Gastrocnemius medialis (tissue), 4 donors: ENCODE measurements at regions not wholly inside any gene's neighbourhood (a gene's known extent, or its start where the extent isn't known, plus 50 kb on each side); places are given as distances from the start of the nearest gene placed in this dataset.

Source experiments
- ATAC-seq, 2 donors: fragments of 150-250 bp; one replicate each; pipeline ENCODE4 v1.9.1; 2016
- DNase-seq, 2 donors: peaks; one replicate each; pipeline ENCODE4 v3.0.0-alpha.2; 2019
- H3K27ac ChIP-seq, 4 donors: fragments of 200-600 bp; sonication (generic); 1 replicate in 1 of 4; 2 replicates in 3 of 4; pipeline ENCODE4 v1.5.1; 2016 to 2018; ENCODE audit warnings: mild to moderate bottlenecking in 2 of 4, moderate library complexity in 1 of 4
- H3K27me3 ChIP-seq, 3 donors: fragments of 200-600 bp; sonication (generic) in 2 of 3; 1 replicate in 1 of 3; 2 replicates in 2 of 3; pipeline versions ENCODE4 v1.5.1 to v1.6.0; 2016 to 2019; ENCODE audit warnings: mild to moderate bottlenecking in 1 of 3, moderate library complexity in 1 of 3
- H3K36me3 ChIP-seq, 2 donors: fragments of 200-600 bp; sonication (generic) in 1 of 2; one replicate each; pipeline ENCODE4 v1.5.1; 2017 to 2018
- H3K4me1 ChIP-seq, 2 donors: fragments of 200-600 bp; sonication (generic) in 1 of 2; one replicate each; pipeline ENCODE4 v1.5.1; 2016 to 2017; ENCODE audit warnings: mild to moderate bottlenecking in 2 of 2
- H3K4me3 ChIP-seq, 4 donors: fragments of 200-600 bp; sonication (generic) in 3 of 4; 1 replicate in 1 of 4; 2 replicates in 3 of 4; pipeline ENCODE4 v1.5.1; 2016 to 2019; ENCODE audit warnings: mild to moderate bottlenecking in 2 of 4
- H3K9me3 ChIP-seq, 3 donors: fragments of 200-600 bp; sonication (generic) in 2 of 3; 1 replicate in 1 of 3; 2 replicates in 2 of 3; pipeline ENCODE4 v1.5.1; 2016 to 2019
- POLR2A ChIP-seq, 2 donors: fragments of 450-650 bp; IDR thresholded peaks; one replicate each; pipeline ENCODE4 v1.6.1; 2017; ENCODE audit warnings: antibody characterized with exemption in 2 of 2, mild to moderate bottlenecking in 2 of 2, moderate library complexity in 2 of 2
- in situ Hi-C, 4 donors: fragments of 200-750 bp; cut with MboI; loops; one replicate each; pipeline versions ENCODE4 v1.15.0 to v1.8.0; 2017; ENCODE audit warnings: low sequenced_read_pairs in 4 of 4
- intact Hi-C: fragments of 100-400 bp; cut with DNase I; formaldehyde crosslinking; loops from one replicate; pipeline ENCODE4 v1.15.1; 2023; ENCODE audit warnings: low total_unique reads
- TF ChIP-seq, protein P1 (sequence below), 5 experiments: fragments of 450-650 bp in 3 of 5; fragments of 200-600 bp in 2 of 5; sonication (generic) in 2 of 5; IDR thresholded peaks in 4 of 5; conservative IDR thresholded peaks in 1 of 5; 1 replicate in 4 of 5; 2 replicates in 1 of 5; pipeline ENCODE4 v1.5.1; 2016 to 2019; ENCODE audit warnings: antibody characterized with exemption in 5 of 5, mild to moderate bottlenecking in 3 of 5, moderate library complexity in 3 of 5

DNA sequence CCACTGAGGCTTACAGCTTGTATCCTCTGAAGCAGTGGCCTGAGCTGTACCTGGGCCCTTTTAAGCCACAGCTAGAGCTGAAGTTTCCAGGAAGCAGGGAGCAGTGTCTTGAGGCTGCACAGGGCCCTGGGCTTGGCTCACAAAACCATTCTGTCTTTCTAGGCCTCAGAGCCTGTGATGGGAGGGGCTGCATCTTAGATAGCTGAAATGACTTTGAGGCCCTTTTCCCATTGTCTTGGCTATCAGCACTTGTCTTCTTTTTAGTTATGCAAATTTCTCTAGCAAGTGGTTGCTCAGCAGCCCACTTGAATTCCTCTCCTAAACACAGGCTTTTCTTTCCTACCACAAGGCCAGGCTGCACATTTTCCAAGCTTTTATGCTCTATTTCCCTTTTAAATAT is 864.2 kb downstream of the REEP3 start:
- no peaks in the 10 kb centered on the region for H3K4me1 ChIP-seq
- H3K27me3 ChIP-seq, result no peaks in the 10 kb centered on the region
- TF ChIP-seq, protein P1, sequence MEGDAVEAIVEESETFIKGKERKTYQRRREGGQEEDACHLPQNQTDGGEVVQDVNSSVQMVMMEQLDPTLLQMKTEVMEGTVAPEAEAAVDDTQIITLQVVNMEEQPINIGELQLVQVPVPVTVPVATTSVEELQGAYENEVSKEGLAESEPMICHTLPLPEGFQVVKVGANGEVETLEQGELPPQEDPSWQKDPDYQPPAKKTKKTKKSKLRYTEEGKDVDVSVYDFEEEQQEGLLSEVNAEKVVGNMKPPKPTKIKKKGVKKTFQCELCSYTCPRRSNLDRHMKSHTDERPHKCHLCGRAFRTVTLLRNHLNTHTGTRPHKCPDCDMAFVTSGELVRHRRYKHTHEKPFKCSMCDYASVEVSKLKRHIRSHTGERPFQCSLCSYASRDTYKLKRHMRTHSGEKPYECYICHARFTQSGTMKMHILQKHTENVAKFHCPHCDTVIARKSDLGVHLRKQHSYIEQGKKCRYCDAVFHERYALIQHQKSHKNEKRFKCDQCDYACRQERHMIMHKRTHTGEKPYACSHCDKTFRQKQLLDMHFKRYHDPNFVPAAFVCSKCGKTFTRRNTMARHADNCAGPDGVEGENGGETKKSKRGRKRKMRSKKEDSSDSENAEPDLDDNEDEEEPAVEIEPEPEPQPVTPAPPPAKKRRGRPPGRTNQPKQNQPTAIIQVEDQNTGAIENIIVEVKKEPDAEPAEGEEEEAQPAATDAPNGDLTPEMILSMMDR (IDR thresholded peaks at IDR 0.05 in 4 of 5, conservative IDR thresholded peaks at IDR 0.05 in 1 of 5), result no peak
- no peak for TF ChIP-seq POLR2A (IDR thresholded peaks at IDR 0.05)
- intact Hi-C loops (no loop called here), in situ Hi-C loops (no loop called here)
- no peaks in the 10 kb centered on the region for H3K36me3 ChIP-seq
- no peak for ATAC-seq
- H3K4me3 ChIP-seq, result no peak overlapping the region
- no peaks in the 10 kb centered on the region for H3K9me3 ChIP-seq
- DNase-seq, result no peak
- H3K27ac ChIP-seq, result no peak overlapping the region

DNA sequence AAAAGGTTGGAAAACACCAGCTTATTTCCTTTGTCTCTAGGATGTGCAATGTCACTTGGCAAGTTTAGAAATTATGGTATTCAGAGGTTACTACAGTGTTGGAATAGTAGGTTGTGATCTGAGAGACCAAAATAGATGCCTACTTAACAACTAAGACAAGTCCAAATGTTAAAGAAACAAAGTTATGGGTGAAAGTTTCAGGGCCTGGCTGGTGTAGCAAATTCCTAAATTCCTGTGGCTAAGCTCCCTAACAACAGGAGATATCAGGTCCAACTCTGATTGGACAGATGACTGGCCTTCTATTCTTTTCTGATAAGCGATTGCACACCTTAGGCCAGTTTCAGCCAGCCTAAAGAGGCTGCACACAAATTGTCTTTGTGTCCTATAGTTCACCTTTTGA is 873.5 kb downstream of the REEP3 start:
- intact Hi-C loops (no loop called here), in situ Hi-C loops (no loop called here)
- H3K27ac ChIP-seq, result no peak overlapping the region
- no peak overlapping the region for H3K4me3 ChIP-seq
- H3K27me3 ChIP-seq, result no peaks in the 10 kb centered on the region
- no peaks in the 10 kb centered on the region for H3K36me3 ChIP-seq
- no peaks in the 10 kb centered on the region for H3K4me1 ChIP-seq
- TF ChIP-seq, protein P1 (IDR thresholded peaks at IDR 0.05 in 4 of 5, conservative IDR thresholded peaks at IDR 0.05 in 1 of 5), result no peak
- TF ChIP-seq POLR2A (IDR thresholded peaks at IDR 0.05), result no peak
- ATAC-seq (no peak), DNase-seq (no peak)
- H3K9me3 ChIP-seq, result no peaks in the 10 kb centered on the region

DNA sequence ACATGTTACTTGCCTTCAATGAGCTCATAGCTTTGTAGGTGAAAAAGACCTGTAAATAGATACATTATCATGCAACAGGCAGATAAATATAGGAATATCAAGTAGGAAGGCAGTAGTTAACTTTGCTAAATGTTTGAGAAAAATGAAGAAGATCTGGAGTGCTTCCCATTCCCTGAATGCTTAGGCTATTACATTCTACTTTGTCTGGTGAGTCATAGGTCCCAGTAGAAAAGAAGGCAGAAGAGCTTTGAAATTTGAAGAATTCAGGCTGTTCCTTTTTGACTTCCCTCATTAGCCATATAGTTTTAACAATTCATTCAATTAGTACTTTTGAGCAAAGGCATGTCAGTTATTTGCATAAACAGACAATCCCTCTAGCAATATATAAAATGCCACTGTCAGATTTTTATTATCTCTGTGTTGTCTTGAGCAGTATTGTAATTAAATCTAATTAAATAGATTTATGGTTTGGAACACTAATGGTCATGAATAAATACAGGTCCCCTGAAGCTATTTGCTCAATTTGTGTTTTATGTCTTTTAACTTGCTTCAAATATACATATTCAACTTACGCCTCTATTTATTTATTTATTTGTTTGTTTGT is 875.0 kb downstream of the REEP3 start:
- H3K4me3 ChIP-seq, result no peak overlapping the region
- intact Hi-C loops (no loop called here), in situ Hi-C loops (no loop called here)
- no peaks in the 10 kb centered on the region for H3K9me3 ChIP-seq
- no peak for DNase-seq
- H3K36me3 ChIP-seq, result no peaks in the 10 kb centered on the region
- TF ChIP-seq, protein P1 (IDR thresholded peaks at IDR 0.05 in 4 of 5, conservative IDR thresholded peaks at IDR 0.05 in 1 of 5), result no peak
- TF ChIP-seq POLR2A (IDR thresholded peaks at IDR 0.05), result no peak
- no peak overlapping the region for H3K27ac ChIP-seq
- no peaks in the 10 kb centered on the region for H3K4me1 ChIP-seq
- ATAC-seq, result no peak
- no peaks in the 10 kb centered on the region for H3K27me3 ChIP-seq

DNA sequence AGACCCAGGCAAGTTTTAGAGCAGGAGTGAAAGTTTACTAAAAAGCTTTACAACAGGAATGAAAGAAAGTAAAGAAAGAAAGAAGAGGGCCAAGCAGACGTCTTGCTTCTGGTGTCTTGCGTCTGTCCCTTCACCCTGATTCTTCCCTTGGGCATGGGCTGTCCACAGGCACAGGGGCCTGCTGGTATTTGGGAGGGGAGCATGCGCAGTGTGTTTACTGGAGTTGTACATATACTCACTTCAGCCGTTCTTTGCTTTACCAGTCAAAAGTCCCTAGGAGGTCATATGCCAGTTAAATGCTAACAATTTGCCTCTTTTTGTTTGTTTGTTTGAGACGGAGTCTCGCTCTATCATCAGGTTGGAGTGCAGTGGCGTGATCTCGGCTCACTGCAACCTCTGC is 875.9 kb downstream of the REEP3 start:
- in situ Hi-C loops, result no loop called here
- TF ChIP-seq POLR2A (IDR thresholded peaks at IDR 0.05), result no peak
- TF ChIP-seq, protein P1 (IDR thresholded peaks at IDR 0.05 in 4 of 5, conservative IDR thresholded peaks at IDR 0.05 in 1 of 5), result no peak
- intact Hi-C loops, result no loop called here
- Histone ChIP-seq H3K4me3 (no peak overlapping the region), H3K36me3 (no peaks in the 10 kb centered on the region), H3K9me3 (no peaks in the 10 kb centered on the region), H3K27ac (no peak overlapping the region), H3K27me3 (no peaks in the 10 kb centered on the region), H3K4me1 (no peaks in the 10 kb centered on the region)
- ATAC-seq (no peak), DNase-seq (no peak)
